ENCODE measurements at regions not wholly inside any gene's neighbourhood (a gene's known extent, or its start where the extent isn't known, plus 50 kb on each side); places are given as distances from the start of the nearest gene placed in this dataset.

DNA sequence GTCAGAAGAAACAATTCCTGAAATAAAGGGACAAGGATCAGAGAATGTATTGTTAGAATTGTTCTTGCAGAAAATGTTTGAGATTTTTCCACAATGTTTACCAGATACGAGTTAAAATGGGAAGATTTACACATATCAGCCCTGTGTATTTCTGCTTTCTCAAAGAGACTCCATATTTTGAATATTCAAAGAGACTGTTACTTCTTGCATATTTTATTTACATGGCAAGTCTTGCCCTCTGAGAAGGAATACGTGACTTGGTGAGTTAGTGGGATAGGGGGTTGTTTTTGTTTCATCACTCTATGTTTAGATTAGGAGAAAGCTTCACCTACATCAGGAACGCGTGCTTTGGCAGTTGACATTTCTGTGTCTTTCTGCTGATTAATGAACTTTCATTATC lies 56.1 kb upstream of the ZDHHC17 start:
- TF ChIP-seq, protein P1, sequence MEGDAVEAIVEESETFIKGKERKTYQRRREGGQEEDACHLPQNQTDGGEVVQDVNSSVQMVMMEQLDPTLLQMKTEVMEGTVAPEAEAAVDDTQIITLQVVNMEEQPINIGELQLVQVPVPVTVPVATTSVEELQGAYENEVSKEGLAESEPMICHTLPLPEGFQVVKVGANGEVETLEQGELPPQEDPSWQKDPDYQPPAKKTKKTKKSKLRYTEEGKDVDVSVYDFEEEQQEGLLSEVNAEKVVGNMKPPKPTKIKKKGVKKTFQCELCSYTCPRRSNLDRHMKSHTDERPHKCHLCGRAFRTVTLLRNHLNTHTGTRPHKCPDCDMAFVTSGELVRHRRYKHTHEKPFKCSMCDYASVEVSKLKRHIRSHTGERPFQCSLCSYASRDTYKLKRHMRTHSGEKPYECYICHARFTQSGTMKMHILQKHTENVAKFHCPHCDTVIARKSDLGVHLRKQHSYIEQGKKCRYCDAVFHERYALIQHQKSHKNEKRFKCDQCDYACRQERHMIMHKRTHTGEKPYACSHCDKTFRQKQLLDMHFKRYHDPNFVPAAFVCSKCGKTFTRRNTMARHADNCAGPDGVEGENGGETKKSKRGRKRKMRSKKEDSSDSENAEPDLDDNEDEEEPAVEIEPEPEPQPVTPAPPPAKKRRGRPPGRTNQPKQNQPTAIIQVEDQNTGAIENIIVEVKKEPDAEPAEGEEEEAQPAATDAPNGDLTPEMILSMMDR (IDR thresholded peaks at IDR 0.05): no peak
- H3K27ac ChIP-seq: no peak overlapping the region
- H3K36me3 ChIP-seq: no peaks in the 10 kb centered on the region
- no peaks in the 10 kb centered on the region for H3K4me1 ChIP-seq
- DNase-seq (ENCODE audit: low spot score): no peak
- no peaks in the 10 kb centered on the region for H3K9me3 ChIP-seq
- H3K27me3 ChIP-seq: no peaks in the 10 kb centered on the region
- H3K4me3 ChIP-seq: no peak overlapping the region

DNA sequence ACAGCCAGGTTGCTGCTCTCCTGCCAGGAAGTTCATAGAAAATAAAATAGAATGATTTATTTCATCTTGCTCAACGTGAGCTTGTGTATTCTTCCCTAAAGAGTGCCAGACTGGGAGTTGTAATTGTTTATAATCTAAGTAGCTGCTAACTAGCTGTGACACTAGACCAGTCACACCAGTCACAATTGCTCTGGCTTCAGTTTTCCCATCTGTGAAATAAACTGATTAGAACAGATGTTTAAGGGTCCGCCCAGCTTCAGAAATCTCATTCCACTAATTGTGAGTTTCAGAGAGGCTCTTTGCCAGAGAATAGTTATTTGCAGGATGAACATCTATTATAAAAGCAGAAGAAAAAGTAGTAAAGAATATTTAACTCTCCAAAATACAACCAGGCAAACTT lies 55.6 kb upstream of the ZDHHC17 start:
- Histone ChIP-seq H3K4me1 (no peaks in the 10 kb centered on the region), H3K27ac (no peak overlapping the region), H3K36me3 (no peaks in the 10 kb centered on the region), H3K9me3 (no peaks in the 10 kb centered on the region), H3K4me3 (no peak overlapping the region), H3K27me3 (no peaks in the 10 kb centered on the region)
- TF ChIP-seq, protein P1 (IDR thresholded peaks at IDR 0.05): no peak
- DNase-seq (ENCODE audit: low spot score): no peak

GRCh38 chr12:76711241-76711640 lies 52.7 kb upstream of the ZDHHC17 start:
- DNase-seq (ENCODE audit: low spot score): no peak
- Histone ChIP-seq H3K4me1 (no peaks in the 10 kb centered on the region), H3K27ac (no peak overlapping the region), H3K4me3 (no peak overlapping the region), H3K9me3 (no peaks in the 10 kb centered on the region), H3K27me3 (no peaks in the 10 kb centered on the region), H3K36me3 (no peaks in the 10 kb centered on the region)
- TF ChIP-seq, protein P1 (IDR thresholded peaks at IDR 0.05): no peak

GRCh38 chr12:76713130-76713529 lies 50.8 kb upstream of the ZDHHC17 start:
- Histone ChIP-seq H3K36me3 (no peaks in the 10 kb centered on the region), H3K4me1 (no peaks in the 10 kb centered on the region), H3K27me3 (no peaks in the 10 kb centered on the region), H3K4me3 (no peak overlapping the region), H3K27ac (no peak overlapping the region), H3K9me3 (no peaks in the 10 kb centered on the region)
- TF ChIP-seq, protein P1 (IDR thresholded peaks at IDR 0.05): no peak
- DNase-seq (ENCODE audit: low spot score): no peak

DNA sequence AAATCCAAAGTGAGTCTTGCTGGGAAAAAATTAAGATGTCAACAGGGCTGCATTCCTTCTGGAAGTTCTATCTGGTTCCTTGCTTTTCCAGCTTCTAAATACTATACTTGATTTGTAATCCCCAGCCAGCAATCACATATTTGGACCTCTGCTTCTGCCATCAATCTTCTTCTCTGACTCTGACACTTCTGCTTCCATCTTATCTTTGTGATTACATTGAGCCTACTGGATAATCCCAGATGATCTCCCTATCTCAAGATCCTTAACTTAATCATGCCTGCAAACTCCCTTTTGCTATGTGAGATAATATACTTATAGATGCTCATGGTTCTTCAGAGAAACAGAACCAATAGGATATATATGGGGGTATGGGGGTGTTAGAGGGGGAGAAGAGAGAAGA lies 49.9 kb upstream of the ZDHHC17 start:
- H3K4me3 ChIP-seq: no peak overlapping the region
- no peaks in the 10 kb centered on the region for H3K36me3 ChIP-seq
- no peak for DNase-seq (ENCODE audit: low spot score)
- no peaks in the 10 kb centered on the region for H3K9me3 ChIP-seq
- H3K27me3 ChIP-seq: no peaks in the 10 kb centered on the region
- H3K27ac ChIP-seq: no peak overlapping the region
- TF ChIP-seq, protein P1 (IDR thresholded peaks at IDR 0.05): no peak
- H3K4me1 ChIP-seq: no peaks in the 10 kb centered on the region
